HEK293T (cell line): ENCODE measurements at regions not wholly inside any gene's neighbourhood (a gene's known extent, or its start where the extent isn't known, plus 50 kb on each side); places are given as distances from the start of the nearest gene placed in this dataset.
A peak's percentile ranks its signal among the peaks of the same experiment; 100 is the strongest.

Experiments used
- CTCF ChIA-PET: fragments of 350-600 bp; formaldehyde crosslinking; extraction: SDS; loops from one replicate; lab custom pipeline; 2021; ENCODE audit warnings: antibody characterized with exemption, inconsistent platforms; lab: Yijun Ruan, JAX
- POLR2A ChIA-PET: fragments of 350-600 bp; formaldehyde crosslinking; extraction: SDS; loops from one replicate; lab custom pipeline; 2020; ENCODE audit warnings: antibody characterized with exemption, inconsistent platforms; lab: Yijun Ruan, JAX
- DNase-seq: peaks from one replicate; pipeline ENCODE4 v3.0.0; 2012; ENCODE audit warnings: mixed read lengths; ENCODE audit errors: extremely low spot score
- ARNT ChIP-seq: fragments of 450-650 bp; IDR thresholded peaks from 2 replicates; pipeline ENCODE4 v1.6.1; 2017; ENCODE audit warnings: mild to moderate bottlenecking
- BHLHE40 ChIP-seq: fragments of 450-650 bp; IDR thresholded peaks from 2 replicates; pipeline ENCODE4 v1.6.1; 2016; ENCODE audit warnings: mild to moderate bottlenecking, moderate library complexity, borderline replicate concordance
- CTBP1 ChIP-seq: fragments of 450-650 bp; IDR thresholded peaks from 2 replicates; pipeline ENCODE4 v1.6.1; 2016; ENCODE audit warnings: borderline replicate concordance
- ELF4 ChIP-seq: fragments of 450-650 bp; IDR thresholded peaks from 2 replicates; pipeline ENCODE4 v1.6.1; 2017; ENCODE audit warnings: antibody characterized with exemption
- FOXA1 ChIP-seq: fragments of 450-650 bp; IDR thresholded peaks from 2 replicates; pipeline ENCODE4 v1.6.1; 2016; ENCODE audit warnings: mild to moderate bottlenecking
- FOXK2 ChIP-seq: fragments of 450-650 bp; IDR thresholded peaks from 2 replicates; pipeline ENCODE4 v1.6.1; 2016; ENCODE audit warnings: mild to moderate bottlenecking
- FOXM1 ChIP-seq: fragments of 450-650 bp; IDR thresholded peaks from 2 replicates; pipeline ENCODE4 v1.6.1; 2017; ENCODE audit warnings: mild to moderate bottlenecking, borderline replicate concordance
- HDGF ChIP-seq: fragments of 450-650 bp; IDR thresholded peaks from 2 replicates; pipeline ENCODE4 v1.6.1; 2017; ENCODE audit warnings: antibody characterized with exemption, borderline replicate concordance
- L3MBTL2 ChIP-seq: fragments of 450-650 bp; conservative IDR thresholded peaks from 2 replicates; pipeline ENCODE4 v1.6.1; 2016; ENCODE audit warnings: mild to moderate bottlenecking
- LEF1 ChIP-seq: fragments of 450-650 bp; IDR thresholded peaks from 2 replicates; pipeline ENCODE4 v1.6.1; 2017; ENCODE audit warnings: mild to moderate bottlenecking, borderline replicate concordance
- NFRKB ChIP-seq: fragments of 450-650 bp; IDR thresholded peaks from 2 replicates; pipeline ENCODE4 v1.6.1; 2016; ENCODE audit warnings: mild to moderate bottlenecking, moderate library complexity
- PKNOX1 ChIP-seq: fragments of 450-650 bp; IDR thresholded peaks from 2 replicates; pipeline ENCODE4 v1.6.1; 2016
- SP1 ChIP-seq: fragments of 450-650 bp; IDR thresholded peaks from 2 replicates; pipeline ENCODE4 v1.6.1; 2017
- SUZ12 ChIP-seq: fragments of 450-650 bp; IDR thresholded peaks from 2 replicates; pipeline ENCODE4 v1.6.1; 2016; ENCODE audit warnings: mild to moderate bottlenecking
- TARDBP ChIP-seq: fragments of 450-650 bp; IDR thresholded peaks from 2 replicates; pipeline ENCODE4 v1.6.1; 2016
- ZNF384 ChIP-seq: fragments of 450-650 bp; IDR thresholded peaks from 2 replicates; pipeline ENCODE4 v1.6.1; 2016

GRCh38 chr7:130944997-130945396, 211.0 kb upstream of the KLF14 start:
- POLR2A ChIA-PET, result interaction anchor here (0.9 kb wide), 1 partner anchor 32 kb away, joined by 3 read pairs; no protein-coding TSS in a partner anchor
- no peak for DNase-seq
- CTCF ChIA-PET, result interaction anchor here (1.4 kb wide), 1 partner anchor 41 kb away, joined by 3 read pairs; no protein-coding TSS in a partner anchor
- no peak for TF ChIP-seq CTBP1
- no peak for TF ChIP-seq ELF4
- peak; percentile 34; the same call in 1 of the 2 replicates for TF ChIP-seq PKNOX1
- TF ChIP-seq L3MBTL2, result no peak

GRCh38 chr7:130945411-130945811, 211.4 kb upstream of the KLF14 start:
- CTCF ChIA-PET, result interaction anchor here (0.8 to 1.4 kb wide), 2 partner anchors 12 to 41 kb away, joined by 3 read pairs; no protein-coding TSS in a partner anchor

GRCh38 chr7:130946114-130946513, 212.1 kb upstream of the KLF14 start:
- no peak for DNase-seq
- TF ChIP-seq L3MBTL2 (no peak), HDGF (no peak), SUZ12 (no peak), FOXK2 (no peak), FOXA1 (no peak), TARDBP (no peak), SP1 (no peak), NFRKB (no peak), LEF1 (no peak), BHLHE40 (no peak)
- ChIA-PET POLR2A (no interaction called here), CTCF (interaction anchor here (0.5 to 2.0 kb wide), 3 partner anchors 11 to 71 kb away, joined by 3 to 11 read pairs (median 3); no protein-coding TSS in a partner anchor)

More at GRCh38 chr7:130945411-130945811, 211.4 kb upstream of the KLF14 start:
- DNase-seq, result no peak
- POLR2A ChIA-PET, result interaction anchor here (0.9 kb wide), 1 partner anchor 32 kb away, joined by 3 read pairs; no protein-coding TSS in a partner anchor
- TF ChIP-seq CTBP1 (no peak), LEF1 (no peak), HDGF (no peak), TARDBP (no peak), L3MBTL2 (no peak), ZNF384 (no peak), SUZ12 (no peak), BHLHE40 (no peak), ELF4 (no peak), NFRKB (no peak), FOXM1 (no peak), FOXK2 (no peak), PKNOX1 (no peak), SP1 (no peak), FOXA1 (no peak), ARNT (no peak)

GRCh38 chr7:130947792-130948580, 214.0 kb upstream of the KLF14 start:
- CTCF ChIA-PET, result interaction anchor here (0.9 to 2.0 kb wide), 2 partner anchors 34 to 51 kb away, joined by 6 to 11 read pairs; no protein-coding TSS in a partner anchor
- TF ChIP-seq HDGF (no peak), FOXK2 (no peak), L3MBTL2 (no peak), LEF1 (no peak), SUZ12 (no peak), BHLHE40 (no peak), FOXA1 (no peak), NFRKB (no peak), CTBP1 (no peak)
- DNase-seq, result no peak
- POLR2A ChIA-PET, result no interaction called here

- CTCF ChIA-PET, result no interaction called here
- TF ChIP-seq TARDBP, result no peak
- TF ChIP-seq ZNF384, result no peak
- TF ChIP-seq SP1, result no peak
- no peak for TF ChIP-seq BHLHE40
- TF ChIP-seq CTBP1, result no peak
- TF ChIP-seq FOXK2, result no peak
- no peak for DNase-seq
- POLR2A ChIA-PET, result no interaction called here
Observed at GRCh38 chr7:130948822-130949221, 214.8 kb upstream of the KLF14 start.

GRCh38 chr7:130949550-130949949, 215.5 kb upstream of the KLF14 start:
- POLR2A ChIA-PET, result no interaction called here
- CTCF ChIA-PET, result no interaction called here
- no peak for TF ChIP-seq L3MBTL2
- TF ChIP-seq CTBP1, result no peak
- no peak for TF ChIP-seq ELF4
- TF ChIP-seq BHLHE40, result no peak
- no peak for TF ChIP-seq FOXK2
- no peak for TF ChIP-seq PKNOX1
- no peak for TF ChIP-seq HDGF
- TF ChIP-seq ARNT, result no peak
- no peak for TF ChIP-seq FOXM1
- TF ChIP-seq NFRKB, result no peak
- no peak for TF ChIP-seq SP1
- TF ChIP-seq SUZ12, result no peak
- TF ChIP-seq ZNF384, result no peak
- TF ChIP-seq TARDBP, result no peak
- no peak for TF ChIP-seq FOXA1
- no peak for TF ChIP-seq LEF1
- DNase-seq, result no peak

- no peak for DNase-seq
- ChIA-PET CTCF (no interaction called here), POLR2A (no interaction called here)
- no peak for TF ChIP-seq PKNOX1
- no peak for TF ChIP-seq ZNF384
- no peak for TF ChIP-seq ELF4
- TF ChIP-seq SP1, result no peak
- no peak for TF ChIP-seq CTBP1
- TF ChIP-seq NFRKB, result no peak
- no peak for TF ChIP-seq HDGF
- TF ChIP-seq BHLHE40, result no peak
- no peak for TF ChIP-seq ARNT
- TF ChIP-seq LEF1, result no peak
- no peak for TF ChIP-seq TARDBP
- TF ChIP-seq FOXK2, result no peak
- no peak for TF ChIP-seq FOXM1
- TF ChIP-seq SUZ12, result no peak
- TF ChIP-seq FOXA1, result no peak
Observed at GRCh38 chr7:130950054-130950453, 216.0 kb upstream of the KLF14 start.
